Neural cell (in vitro differentiated cells): ENCODE measurements at regions not wholly inside any gene's neighbourhood (a gene's known extent, or its start where the extent isn't known, plus 50 kb on each side); places are given as distances from the start of the nearest gene placed in this dataset.
"Not testable (repeated sequence)": the region's sequence is repeated elsewhere in the genome, so short reads cannot be mapped to it uniquely, and the experiment has no call there.

Source experiments
- EP300 ChIP-seq: fragments of 450-650 bp; conservative IDR thresholded peaks from 2 replicates; pipeline ENCODE4 v1.6.1; 2014; ENCODE audit warnings: antibody characterized with exemption, mild to moderate bottlenecking, moderate library complexity; ENCODE audit not compliant: poor library complexity, severe bottlenecking
- EZH2 ChIP-seq: fragments of 200-600, 300-800 bp; shearing (Covaris generic), sonication (generic); IDR thresholded peaks from 2 replicates; pipeline ENCODE4 v1.6.1; 2014; ENCODE audit warnings: antibody characterized with exemption, low read length, borderline replicate concordance, mild to moderate bottlenecking; ENCODE audit not compliant: insufficient read depth, poor library complexity, severe bottlenecking
- MXI1 ChIP-seq: fragments of 450-650 bp; conservative IDR thresholded peaks from 2 replicates; pipeline ENCODE4 v1.6.1; 2014; ENCODE audit warnings: antibody characterized with exemption, mild to moderate bottlenecking; ENCODE audit not compliant: poor library complexity, severe bottlenecking
- RAD21 ChIP-seq: fragments of 450-650 bp; conservative IDR thresholded peaks from 2 replicates; pipeline ENCODE4 v1.6.1; 2014; ENCODE audit warnings: antibody characterized with exemption, mild to moderate bottlenecking, moderate library complexity
- REST ChIP-seq: IDR thresholded peaks from 2 replicates; pipeline ENCODE4 v1.6.1; 2012; ENCODE audit warnings: borderline replicate concordance

DNA sequence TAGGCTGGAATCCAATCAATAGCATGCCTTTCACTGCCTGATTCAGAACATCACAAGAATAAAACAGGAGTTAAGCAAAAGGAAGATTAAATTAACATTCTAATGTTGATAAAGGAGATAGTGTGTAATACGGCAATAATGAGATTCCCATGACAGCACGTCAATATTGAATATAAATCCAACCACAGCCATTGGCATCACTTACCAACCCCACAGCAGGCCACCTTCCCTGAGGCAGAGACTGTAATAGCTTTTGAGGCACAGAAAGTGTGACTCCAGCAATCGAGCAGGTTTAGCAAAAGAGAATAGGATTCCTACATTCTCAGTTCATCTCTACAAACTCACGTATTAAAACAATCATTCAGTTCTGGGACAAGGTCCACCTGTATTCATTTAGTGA lies 954.6 kb upstream of the CDH18 start:
- TF ChIP-seq EP300, EZH2, REST, RAD21, MXI1: not testable (repeated sequence)
